Kidney epithelial cell (primary cell): ENCODE measurements at regions not wholly inside any gene's neighbourhood (a gene's known extent, or its start where the extent isn't known, plus 50 kb on each side); places are given as distances from the start of the nearest gene placed in this dataset.
"Not testable (repeated sequence)": the region's sequence is repeated elsewhere in the genome, so short reads cannot be mapped to it uniquely, and the experiment has no call there.

Experiments
- DNase-seq: peaks from one replicate; pipeline ENCODE4 v3.0.0-alpha.2; 2010; ENCODE audit warnings: low read depth
- H3K27me3 ChIP-seq: 2 replicates; pipeline ENCODE4 v1.6.0; 2011; ENCODE audit warnings: low read length; ENCODE audit not compliant: control insufficient read depth, insufficient read depth
- H3K36me3 ChIP-seq: 2 replicates; pipeline ENCODE4 v1.5.1; 2011; ENCODE audit warnings: low read length; ENCODE audit not compliant: control insufficient read depth, insufficient read depth
- H3K4me3 ChIP-seq: 2 replicates; pipeline ENCODE4 v1.5.1; 2011; ENCODE audit warnings: low read depth, mild to moderate bottlenecking, control low read depth, low read length
- TF ChIP-seq, protein P1 (sequence below): IDR thresholded peaks from 2 replicates; pipeline ENCODE4 v1.5.1; 2011; ENCODE audit warnings: mild to moderate bottlenecking, moderate library complexity, low read length, control low read depth, inconsistent platforms; ENCODE audit not compliant: insufficient read depth, poor library complexity, severe bottlenecking

DNA sequence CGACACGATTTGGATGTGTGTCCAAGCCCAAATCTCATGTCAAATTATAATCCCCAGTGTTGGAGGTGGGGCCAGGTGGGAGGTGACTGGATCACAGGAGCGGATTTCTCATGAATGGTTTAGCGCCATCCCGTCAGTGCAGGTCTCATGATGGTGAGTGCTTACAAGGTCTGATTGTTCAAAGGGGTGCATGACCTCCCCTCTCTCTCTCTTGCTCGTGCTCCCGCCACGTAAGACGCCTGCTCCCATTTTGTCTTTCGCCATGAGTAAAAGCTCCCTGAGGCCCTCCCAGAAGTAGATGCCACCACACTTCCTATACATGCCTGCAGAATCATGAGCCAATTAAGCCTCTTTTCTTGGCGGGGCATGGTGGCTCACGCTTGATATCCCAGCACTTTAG is 71.5 kb upstream of the NANOS1 start:
- TF ChIP-seq, protein P1, sequence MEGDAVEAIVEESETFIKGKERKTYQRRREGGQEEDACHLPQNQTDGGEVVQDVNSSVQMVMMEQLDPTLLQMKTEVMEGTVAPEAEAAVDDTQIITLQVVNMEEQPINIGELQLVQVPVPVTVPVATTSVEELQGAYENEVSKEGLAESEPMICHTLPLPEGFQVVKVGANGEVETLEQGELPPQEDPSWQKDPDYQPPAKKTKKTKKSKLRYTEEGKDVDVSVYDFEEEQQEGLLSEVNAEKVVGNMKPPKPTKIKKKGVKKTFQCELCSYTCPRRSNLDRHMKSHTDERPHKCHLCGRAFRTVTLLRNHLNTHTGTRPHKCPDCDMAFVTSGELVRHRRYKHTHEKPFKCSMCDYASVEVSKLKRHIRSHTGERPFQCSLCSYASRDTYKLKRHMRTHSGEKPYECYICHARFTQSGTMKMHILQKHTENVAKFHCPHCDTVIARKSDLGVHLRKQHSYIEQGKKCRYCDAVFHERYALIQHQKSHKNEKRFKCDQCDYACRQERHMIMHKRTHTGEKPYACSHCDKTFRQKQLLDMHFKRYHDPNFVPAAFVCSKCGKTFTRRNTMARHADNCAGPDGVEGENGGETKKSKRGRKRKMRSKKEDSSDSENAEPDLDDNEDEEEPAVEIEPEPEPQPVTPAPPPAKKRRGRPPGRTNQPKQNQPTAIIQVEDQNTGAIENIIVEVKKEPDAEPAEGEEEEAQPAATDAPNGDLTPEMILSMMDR = no peak
- Histone ChIP-seq H3K36me3 (no peaks in the 10 kb centered on the region), H3K27me3 (no peaks in the 10 kb centered on the region), H3K4me3 (no peak overlapping the region)
- no peak for DNase-seq

DNA sequence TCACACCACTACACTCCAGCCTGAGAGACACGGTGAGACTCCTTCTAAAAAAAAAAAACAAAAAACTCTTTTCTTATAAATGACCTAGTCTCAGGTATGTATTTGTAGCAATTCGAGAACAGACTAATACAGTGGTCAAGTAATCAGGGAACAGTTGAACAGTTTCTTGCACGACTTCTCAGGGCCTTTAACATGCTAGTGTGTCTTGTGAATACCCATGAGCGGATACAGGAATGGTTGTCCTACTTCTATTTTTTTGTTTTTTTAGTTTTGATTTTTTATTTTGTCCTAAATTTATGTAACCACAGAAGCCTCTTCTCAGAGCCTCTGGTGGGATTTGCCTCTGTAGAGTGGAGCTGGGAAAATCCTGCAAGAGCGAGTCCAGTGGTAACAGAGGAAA is 71.0 kb upstream of the NANOS1 start:
- no peaks in the 10 kb centered on the region for H3K36me3 ChIP-seq
- TF ChIP-seq, protein P1 = no peak
- no peak for DNase-seq
- no peak overlapping the region for H3K4me3 ChIP-seq
- H3K27me3 ChIP-seq = no peaks in the 10 kb centered on the region

DNA sequence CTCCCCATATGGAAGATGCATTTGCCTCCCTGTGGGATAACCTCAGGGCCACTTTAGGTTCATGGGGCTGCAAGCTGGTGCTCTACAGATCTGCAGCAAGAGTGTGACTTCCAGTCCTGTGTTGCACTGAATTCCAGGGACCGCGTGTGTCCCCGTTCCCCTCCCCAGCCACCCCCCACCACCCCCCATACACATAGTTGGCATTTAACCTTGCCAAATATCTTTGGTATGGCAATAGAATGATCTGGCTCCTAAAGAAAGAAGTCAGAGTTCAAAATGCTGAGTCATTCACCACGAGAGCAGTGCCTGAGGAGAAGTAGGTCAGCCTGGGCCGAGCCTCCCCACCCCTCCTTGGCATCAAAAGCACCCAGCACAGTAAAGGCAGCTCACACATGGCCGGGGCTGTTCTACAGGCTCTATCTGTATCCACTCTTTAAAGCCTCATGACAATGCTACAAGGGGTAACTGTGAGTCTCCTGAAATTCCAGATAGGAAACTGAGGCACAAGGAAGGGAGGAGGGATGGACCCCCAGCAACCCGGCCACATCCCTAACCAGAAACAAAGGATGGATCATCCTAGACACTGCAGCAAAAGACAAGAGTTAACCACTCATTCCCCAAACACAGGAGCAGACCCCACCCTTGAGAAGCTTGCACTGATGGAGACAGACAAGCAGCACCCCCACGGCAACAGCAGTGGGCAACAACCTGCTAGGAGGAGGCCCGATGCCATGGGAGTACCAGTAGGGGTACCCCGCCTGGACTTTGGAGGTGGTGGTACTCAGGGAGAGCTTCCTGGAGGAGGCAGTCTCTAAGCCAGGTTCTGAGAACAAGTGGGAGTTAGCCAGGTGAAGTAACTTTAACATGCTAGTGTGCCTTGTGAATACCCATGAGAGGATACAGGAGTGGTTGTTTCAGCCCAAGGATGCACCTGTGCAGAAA is 70.3 kb upstream of the NANOS1 start:
- no peak for DNase-seq

DNA sequence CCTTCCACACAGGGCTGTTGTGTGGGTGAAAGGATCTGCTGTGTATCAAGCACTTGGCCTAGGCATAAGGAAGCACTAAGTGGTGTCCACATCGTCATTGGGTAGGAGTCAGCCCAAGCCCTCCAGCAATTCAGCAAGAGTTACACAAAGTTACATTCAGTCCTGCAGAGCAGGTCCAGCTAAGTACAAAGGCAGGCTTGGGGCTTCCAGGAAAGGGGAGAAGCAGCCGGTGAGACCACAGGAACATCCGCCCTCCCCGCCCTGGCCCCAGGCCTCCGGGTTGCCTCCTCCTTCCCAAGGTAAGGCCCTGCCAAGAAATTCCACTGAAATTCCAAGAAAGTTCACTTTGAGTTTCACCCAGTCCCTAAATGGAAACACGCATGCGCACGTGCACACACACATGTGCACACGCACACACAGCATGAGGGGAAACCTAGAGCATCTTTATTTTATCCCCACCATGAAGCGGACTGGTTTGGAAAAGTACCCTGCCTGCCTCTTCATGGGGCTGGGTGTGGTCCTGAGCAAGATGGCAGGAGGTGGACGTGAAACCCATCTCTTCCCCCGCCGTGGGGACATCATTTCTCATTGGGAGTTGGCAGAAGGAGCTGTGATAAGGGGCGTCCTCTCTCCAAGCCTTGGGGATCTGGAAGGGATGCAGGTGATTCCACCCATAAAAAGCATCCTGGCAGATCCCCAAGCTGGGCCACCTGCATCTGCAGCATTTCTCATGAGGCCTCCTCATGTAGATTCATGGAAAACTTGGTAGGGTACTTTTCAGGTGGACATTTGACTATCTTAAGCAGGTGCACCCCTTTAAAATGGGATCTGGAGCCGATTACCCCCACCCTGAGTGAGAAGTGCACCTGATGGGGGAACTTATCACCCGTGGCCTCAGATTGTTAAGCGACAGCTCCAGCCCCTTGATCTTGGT is 69.1 kb upstream of the NANOS1 start:
- Histone ChIP-seq H3K27me3 (no peaks in the 10 kb centered on the region), H3K36me3 (no peaks in the 10 kb centered on the region), H3K4me3 (no peak overlapping the region)
- TF ChIP-seq, protein P1 = no peak
- no peak for DNase-seq

More for the DNA sequence above, 70.3 kb upstream of the NANOS1 start:
- TF ChIP-seq, protein P1 = no peak
- Histone ChIP-seq H3K36me3 (no peaks in the 10 kb centered on the region), H3K4me3 (no peak overlapping the region), H3K27me3 (no peaks in the 10 kb centered on the region)

DNA sequence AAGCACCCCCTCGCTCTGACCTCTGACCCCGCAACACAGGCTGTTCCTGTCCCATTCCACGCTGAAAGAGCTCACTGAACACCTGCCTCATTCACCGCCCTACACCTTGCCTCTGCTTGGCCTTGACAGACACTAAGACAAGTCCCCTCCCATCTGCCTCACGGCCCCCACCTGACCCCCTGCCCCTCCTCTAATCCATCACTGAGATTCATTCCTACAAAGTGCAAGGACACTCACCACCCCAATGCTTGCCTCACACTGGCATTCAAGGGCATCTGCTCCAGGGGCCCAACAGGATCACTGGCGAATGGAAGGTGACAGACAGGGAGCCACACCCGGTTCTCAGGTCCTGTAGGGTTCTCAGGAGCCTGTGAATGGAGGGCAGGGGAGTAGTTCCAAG is 68.1 kb upstream of the NANOS1 start:
- no peak for DNase-seq
- no peak overlapping the region for H3K4me3 ChIP-seq
- no peaks in the 10 kb centered on the region for H3K36me3 ChIP-seq
- TF ChIP-seq, protein P1 = no peak
- no peaks in the 10 kb centered on the region for H3K27me3 ChIP-seq

DNA sequence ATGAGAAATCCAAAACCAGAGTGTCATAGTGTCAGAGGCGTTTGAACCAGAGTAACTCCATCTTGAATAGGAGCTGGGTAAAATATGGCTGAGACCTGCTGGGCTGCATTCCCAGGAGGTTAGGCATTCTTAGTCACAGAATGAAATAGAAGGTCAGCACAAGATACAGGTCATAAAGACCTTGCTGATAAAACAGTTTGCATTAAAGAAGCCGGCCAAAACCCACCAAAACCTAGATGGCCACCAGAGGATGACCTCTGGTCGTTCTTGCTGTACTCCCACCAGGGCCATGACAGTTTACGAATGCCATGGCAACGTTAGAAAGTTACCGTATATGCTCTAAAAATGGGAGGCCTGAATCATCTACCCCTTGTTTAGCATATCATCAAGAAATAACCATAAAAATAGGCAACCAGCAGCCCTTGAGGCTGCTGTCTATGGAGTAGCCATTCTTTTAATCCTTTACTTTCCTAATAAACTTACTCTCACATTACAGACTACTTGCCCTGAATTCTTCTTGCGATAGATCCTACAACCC is 67.1 kb upstream of the NANOS1 start:
- H3K4me3 ChIP-seq, H3K27me3 ChIP-seq, H3K36me3 ChIP-seq, DNase-seq: not testable (repeated sequence)
